KMS-11 (cell line): ENCODE measurements at regions not wholly inside any gene's neighbourhood (a gene's known extent, or its start where the extent isn't known, plus 50 kb on each side); places are given as distances from the start of the nearest gene placed in this dataset.

ENCODE experiments used
- H2AFZ ChIP-seq: fragments of 200-600 bp; sonication (generic); 2 replicates; pipeline ENCODE4 v1.6.1; 2016; ENCODE audit warnings: antibody characterized with exemption, mixed run types, low read depth
- H3K27ac ChIP-seq: fragments of 200-600 bp; sonication (generic); 2 replicates; pipeline ENCODE4 v1.6.1; 2016; ENCODE audit warnings: mild to moderate bottlenecking, mixed run types
- H3K27me3 ChIP-seq: fragments of 200-600 bp; sonication (generic); 2 replicates; pipeline ENCODE4 v1.6.1; 2017; ENCODE audit warnings: mild to moderate bottlenecking, low read depth, mixed run types, moderate library complexity; ENCODE audit not compliant: insufficient read depth
- H3K36me3 ChIP-seq: fragments of 200-600 bp; sonication (generic); 2 replicates; pipeline ENCODE4 v1.6.1; 2017; ENCODE audit warnings: mild to moderate bottlenecking, mixed run types; ENCODE audit not compliant: insufficient read depth
- H3K4me1 ChIP-seq: fragments of 200-600 bp; sonication (generic); 2 replicates; pipeline ENCODE4 v1.6.1; 2016; ENCODE audit warnings: mild to moderate bottlenecking, low read depth, mixed run types; ENCODE audit not compliant: poor library complexity, severe bottlenecking
- H3K4me2 ChIP-seq: fragments of 200-600 bp; sonication (generic); 2 replicates; pipeline ENCODE4 v1.7.0; 2016; ENCODE audit warnings: mild to moderate bottlenecking, mixed run types
- H3K4me3 ChIP-seq: fragments of 200-600 bp; sonication (generic); IDR thresholded peaks from 2 replicates; pipeline ENCODE4 v1.6.1; 2017; ENCODE audit warnings: low read depth, low read length, mixed read lengths; ENCODE audit not compliant: insufficient read depth
- H3K79me2 ChIP-seq: fragments of 200-600 bp; sonication (generic); 2 replicates; pipeline ENCODE4 v1.6.1; 2016; ENCODE audit warnings: low read depth, mixed run types; ENCODE audit not compliant: insufficient read depth
- H3K9ac ChIP-seq: fragments of 200-600 bp; sonication (generic); 2 replicates; pipeline ENCODE4 v1.6.1; 2016; ENCODE audit warnings: mild to moderate bottlenecking, mixed run types
- H4K20me1 ChIP-seq: fragments of 200-600 bp; sonication (generic); 2 replicates; pipeline ENCODE4 v1.6.1; 2016; ENCODE audit warnings: mild to moderate bottlenecking, mixed run types; ENCODE audit not compliant: insufficient read depth
- TF ChIP-seq, protein P1 (sequence below): fragments of 200-600 bp; sonication (generic); conservative IDR thresholded peaks from 2 replicates; pipeline ENCODE4 v1.6.1; 2017; ENCODE audit warnings: low read depth, mild to moderate bottlenecking, antibody characterized with exemption, low read length, moderate library complexity, mixed read lengths

DNA sequence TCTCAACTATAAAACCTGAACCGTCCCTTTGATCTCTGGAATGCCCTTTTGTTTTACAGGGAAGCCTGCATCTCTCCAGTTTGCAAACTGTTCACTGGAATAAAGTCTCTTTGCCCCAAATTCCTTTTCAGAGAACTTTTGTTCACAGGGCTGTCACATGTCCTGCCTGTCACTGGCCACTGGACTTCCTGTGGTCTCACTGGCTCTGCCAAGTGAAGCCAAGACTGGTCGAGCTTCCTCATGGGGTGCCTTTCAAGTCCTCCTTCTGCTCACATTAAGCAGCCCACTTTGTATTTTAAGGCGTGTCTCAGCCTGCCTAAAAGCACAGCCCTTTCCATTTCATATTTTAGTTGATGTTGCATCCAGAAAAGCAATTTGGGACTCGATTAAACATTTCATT is 215.7 kb downstream of the KATNAL1 start:
- no peak overlapping the region for H3K4me3 ChIP-seq
- TF ChIP-seq, protein P1, sequence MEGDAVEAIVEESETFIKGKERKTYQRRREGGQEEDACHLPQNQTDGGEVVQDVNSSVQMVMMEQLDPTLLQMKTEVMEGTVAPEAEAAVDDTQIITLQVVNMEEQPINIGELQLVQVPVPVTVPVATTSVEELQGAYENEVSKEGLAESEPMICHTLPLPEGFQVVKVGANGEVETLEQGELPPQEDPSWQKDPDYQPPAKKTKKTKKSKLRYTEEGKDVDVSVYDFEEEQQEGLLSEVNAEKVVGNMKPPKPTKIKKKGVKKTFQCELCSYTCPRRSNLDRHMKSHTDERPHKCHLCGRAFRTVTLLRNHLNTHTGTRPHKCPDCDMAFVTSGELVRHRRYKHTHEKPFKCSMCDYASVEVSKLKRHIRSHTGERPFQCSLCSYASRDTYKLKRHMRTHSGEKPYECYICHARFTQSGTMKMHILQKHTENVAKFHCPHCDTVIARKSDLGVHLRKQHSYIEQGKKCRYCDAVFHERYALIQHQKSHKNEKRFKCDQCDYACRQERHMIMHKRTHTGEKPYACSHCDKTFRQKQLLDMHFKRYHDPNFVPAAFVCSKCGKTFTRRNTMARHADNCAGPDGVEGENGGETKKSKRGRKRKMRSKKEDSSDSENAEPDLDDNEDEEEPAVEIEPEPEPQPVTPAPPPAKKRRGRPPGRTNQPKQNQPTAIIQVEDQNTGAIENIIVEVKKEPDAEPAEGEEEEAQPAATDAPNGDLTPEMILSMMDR: no peak
- no peak overlapping the region for H2AFZ ChIP-seq
- no peaks in the 10 kb centered on the region for H3K36me3 ChIP-seq
- no peaks in the 10 kb centered on the region for H4K20me1 ChIP-seq
- H3K4me2 ChIP-seq: no peak overlapping the region
- H3K27ac ChIP-seq: no peak overlapping the region
- no peaks in the 10 kb centered on the region for H3K27me3 ChIP-seq
- no peaks in the 10 kb centered on the region for H3K4me1 ChIP-seq
- no peak overlapping the region for H3K9ac ChIP-seq
- H3K79me2 ChIP-seq: no peaks in the 10 kb centered on the region

DNA sequence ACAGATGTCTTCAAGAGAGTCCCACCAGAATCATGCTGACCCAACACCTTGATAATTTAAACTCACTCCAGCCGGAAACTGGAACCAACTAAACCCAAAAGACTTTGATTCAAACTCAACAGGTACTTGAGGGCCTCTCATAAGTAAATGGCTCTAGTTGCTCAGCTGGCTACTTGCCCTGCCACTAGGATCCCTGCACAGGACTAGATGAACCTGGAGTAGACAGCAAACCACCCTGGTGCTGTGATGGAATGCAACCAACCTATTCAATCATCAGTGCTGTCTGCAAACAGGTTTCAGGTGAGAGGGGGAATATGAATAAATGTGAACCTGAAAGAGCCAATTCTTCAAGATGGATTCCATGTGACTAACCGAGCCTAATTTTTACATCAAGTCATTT is 216.3 kb downstream of the KATNAL1 start:
- no peaks in the 10 kb centered on the region for H3K27me3 ChIP-seq
- no peak overlapping the region for H3K4me2 ChIP-seq
- no peaks in the 10 kb centered on the region for H4K20me1 ChIP-seq
- no peak overlapping the region for H3K27ac ChIP-seq
- H3K36me3 ChIP-seq: no peaks in the 10 kb centered on the region
- no peaks in the 10 kb centered on the region for H3K4me1 ChIP-seq
- H2AFZ ChIP-seq: no peak overlapping the region
- TF ChIP-seq, protein P1: no peak
- H3K9ac ChIP-seq: no peak overlapping the region
- H3K4me3 ChIP-seq: no peak overlapping the region
- H3K79me2 ChIP-seq: no peaks in the 10 kb centered on the region

DNA sequence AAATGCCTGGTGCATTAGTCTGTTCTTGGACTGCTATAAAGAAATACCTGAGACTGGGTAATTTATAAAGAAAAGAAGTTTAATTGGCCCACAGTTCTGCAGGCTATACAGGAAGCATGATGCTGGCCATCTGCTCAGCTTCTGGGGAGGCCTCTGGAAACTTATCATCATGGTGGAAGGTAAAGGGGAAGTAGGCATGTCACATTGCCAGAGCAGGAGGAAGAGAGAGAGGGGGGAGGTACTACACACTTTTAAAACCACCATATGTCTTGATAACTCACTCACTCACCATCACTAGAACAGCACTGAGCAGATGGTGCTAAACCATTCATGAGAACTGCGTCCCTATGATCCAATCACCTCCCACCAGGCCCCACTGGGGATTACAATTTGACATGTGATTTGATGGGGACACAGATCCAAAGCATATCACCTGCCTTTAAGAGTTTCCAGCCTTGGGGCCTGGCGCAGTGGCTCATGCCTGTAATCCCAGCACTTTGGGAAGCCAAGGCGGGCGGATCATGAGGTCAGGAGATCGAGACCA is 219.0 kb downstream of the KATNAL1 start:
- H3K4me2 ChIP-seq: no peak overlapping the region
- no peaks in the 10 kb centered on the region for H3K4me1 ChIP-seq
- H2AFZ ChIP-seq: no peak overlapping the region
- H4K20me1 ChIP-seq: no peaks in the 10 kb centered on the region
- no peak overlapping the region for H3K4me3 ChIP-seq
- no peaks in the 10 kb centered on the region for H3K36me3 ChIP-seq
- no peaks in the 10 kb centered on the region for H3K27me3 ChIP-seq
- no peak overlapping the region for H3K27ac ChIP-seq
- TF ChIP-seq, protein P1: no peak
- no peaks in the 10 kb centered on the region for H3K79me2 ChIP-seq
- no peak overlapping the region for H3K9ac ChIP-seq

DNA sequence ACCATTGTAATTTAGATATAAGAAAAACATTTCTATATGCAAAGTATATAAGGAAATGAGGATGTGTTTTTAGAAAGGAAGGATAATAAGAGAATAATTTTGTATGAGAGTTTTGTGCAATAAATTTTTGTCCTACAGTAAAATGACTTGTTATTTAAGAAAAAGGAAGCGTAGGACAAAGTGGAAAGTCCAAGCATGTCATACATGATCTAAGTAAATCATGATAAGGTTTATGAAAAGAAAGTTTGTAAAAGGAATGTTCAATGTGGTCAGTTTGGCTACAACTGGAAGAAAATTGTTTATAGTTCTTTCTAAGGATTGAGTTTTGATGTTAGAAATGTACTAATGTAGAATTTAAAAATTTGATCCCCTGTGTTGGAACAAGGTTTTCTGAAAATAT is 222.3 kb downstream of the KATNAL1 start:
- no peak overlapping the region for H3K4me2 ChIP-seq
- H3K4me3 ChIP-seq: no peak overlapping the region
- H3K9ac ChIP-seq: no peak overlapping the region
- no peaks in the 10 kb centered on the region for H3K36me3 ChIP-seq
- TF ChIP-seq, protein P1: no peak
- no peak overlapping the region for H3K27ac ChIP-seq
- H3K4me1 ChIP-seq: no peaks in the 10 kb centered on the region
- no peak overlapping the region for H2AFZ ChIP-seq
- H3K79me2 ChIP-seq: no peaks in the 10 kb centered on the region
- no peaks in the 10 kb centered on the region for H4K20me1 ChIP-seq
- H3K27me3 ChIP-seq: no peaks in the 10 kb centered on the region
